ENCODE measurements at regions not wholly inside any gene's neighbourhood (a gene's known extent, or its start where the extent isn't known, plus 50 kb on each side); places are given as distances from the start of the nearest gene placed in this dataset.

DNA sequence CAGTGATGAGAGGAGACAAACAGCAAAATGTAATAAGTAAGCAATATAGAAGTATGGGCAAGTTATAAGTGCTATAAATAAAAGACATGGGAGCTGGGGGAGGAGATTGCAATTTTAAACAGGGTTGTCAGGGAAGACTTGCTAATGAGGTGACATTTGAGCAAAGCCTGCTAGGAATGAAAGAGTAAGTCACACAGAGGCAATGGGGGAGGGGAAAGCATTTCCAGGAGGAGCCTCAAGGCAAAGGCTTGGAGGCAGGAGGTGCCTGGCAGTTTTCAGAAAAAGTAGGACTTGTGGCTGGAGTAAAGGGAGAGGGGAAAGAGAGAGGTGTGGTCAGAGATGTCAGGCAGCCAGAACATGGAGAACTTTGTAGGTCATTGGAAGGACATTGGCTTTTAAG, 124.4 kb upstream of the NMUR2 start:
- no peak for TF ChIP-seq CHD2 (IDR thresholded peaks at IDR 0.05; ENCODE audit: low read length, partially characterized antibody)
- no peak for TF ChIP-seq POLR2A (IDR thresholded peaks at IDR 0.05; ENCODE audit: low read length)
- TF ChIP-seq RCOR1 (IDR thresholded peaks at IDR 0.05; ENCODE audit: low read depth, low read length): no peak
- TF ChIP-seq SREBF2 (IDR thresholded peaks at IDR 0.05): no peak
- TF ChIP-seq CTCF (IDR thresholded peaks at IDR 0.05): no peak
- TF ChIP-seq, protein P1, sequence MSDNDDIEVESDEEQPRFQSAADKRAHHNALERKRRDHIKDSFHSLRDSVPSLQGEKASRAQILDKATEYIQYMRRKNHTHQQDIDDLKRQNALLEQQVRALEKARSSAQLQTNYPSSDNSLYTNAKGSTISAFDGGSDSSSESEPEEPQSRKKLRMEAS (IDR thresholded peaks at IDR 0.05): no peak
